ENCODE measurements at regions not wholly inside any gene's neighbourhood (a gene's known extent, or its start where the extent isn't known, plus 50 kb on each side); places are given as distances from the start of the nearest gene placed in this dataset.

DNA sequence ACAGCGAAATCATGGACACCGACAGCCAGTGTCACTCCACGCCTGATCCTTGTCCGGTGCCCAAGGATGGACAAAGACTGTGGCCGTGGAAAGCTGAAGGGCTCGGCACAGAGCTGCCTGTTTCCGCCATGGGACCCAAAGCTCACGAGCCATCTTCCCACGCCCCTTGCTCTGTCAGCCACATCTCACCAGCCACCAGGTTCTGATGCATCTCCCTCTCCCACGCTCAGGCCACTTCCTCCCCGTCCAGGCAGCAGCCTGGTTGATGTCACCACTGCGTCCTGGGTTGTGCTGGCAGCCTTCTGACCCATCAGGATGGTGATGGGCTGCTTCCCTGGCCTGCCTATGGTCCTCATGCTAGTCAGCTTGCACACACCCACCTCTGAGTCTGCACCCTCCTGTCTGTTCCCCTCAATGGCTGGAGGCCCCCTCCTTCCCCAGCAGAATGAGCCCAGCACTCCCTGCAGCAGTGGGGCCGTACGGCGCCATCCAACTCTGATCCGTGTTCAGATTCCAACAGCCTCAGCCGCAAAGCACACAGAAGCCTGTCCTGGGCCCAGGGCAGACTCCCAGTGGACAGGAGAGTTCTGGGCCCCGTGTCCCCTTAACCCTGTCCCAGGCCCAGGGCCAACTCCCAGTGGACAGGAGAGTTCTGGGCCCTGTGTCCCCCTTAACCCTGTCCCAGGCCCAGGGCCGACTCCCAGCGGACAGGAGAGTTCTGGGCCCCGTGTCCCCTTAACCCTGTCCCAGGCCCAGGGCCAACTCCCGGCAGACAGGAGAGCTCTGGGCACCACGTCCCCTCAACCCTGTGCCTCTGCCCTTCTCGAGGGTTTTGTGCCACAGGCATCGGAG lies 259.5 kb downstream of the BRD1 start:
- TF ChIP-seq CTCF (IDR thresholded peaks at IDR 0.05 in 2 of 3, conservative IDR thresholded peaks at IDR 0.05 in 1 of 3; ENCODE audit: borderline replicate concordance in 1 of 3, insufficient read depth in 1 of 3, low read depth in 2 of 3, low read length in 2 of 3) (no peak), POLR2AphosphoS5 (IDR thresholded peaks at IDR 0.05; ENCODE audit: low read depth, low read length) (no peak), CEBPB (IDR thresholded peaks at IDR 0.05; ENCODE audit: low read depth) (no peak), POLR2A (IDR thresholded peaks at IDR 0.05; ENCODE audit: borderline replicate concordance, extremely low read depth, insufficient read depth, insufficient read length) (no peak), FOSL1 (IDR thresholded peaks at IDR 0.05; ENCODE audit: low read depth) (no peak), SIN3A (IDR thresholded peaks at IDR 0.05; ENCODE audit: low read depth) (no peak), MAX (IDR thresholded peaks at IDR 0.05) (no peak), EGR1 (IDR thresholded peaks at IDR 0.05; ENCODE audit: low read depth) (no peak)
